GM23338 (cell line): ENCODE measurements at regions not wholly inside any gene's neighbourhood (a gene's known extent, or its start where the extent isn't known, plus 50 kb on each side); places are given as distances from the start of the nearest gene placed in this dataset.

Experiments used
- ATAC-seq: fragments of 200-7000 bp; cut with Tn5 transposase; 3 replicates; pipeline ENCODE4 v1.9.1; 2020
- DNase-seq: peaks from one replicate; pipeline ENCODE4 v3.0.0-alpha.2; 2015; ENCODE audit warnings: low spot score
- H2AFZ ChIP-seq: fragments of 200-600 bp; sonication (generic); 2 replicates; pipeline ENCODE4 v1.8.0; 2016; ENCODE audit warnings: antibody characterized with exemption, mild to moderate bottlenecking, moderate library complexity
- H3F3A ChIP-seq: fragments of 200-600 bp; sonication (generic); replicated peaks from 2 replicates; pipeline ENCODE4 v1.8.0; 2017; ENCODE audit warnings: antibody characterized with exemption, mixed run types, low read depth
- H3K27ac ChIP-seq: fragments of 200-600 bp; sonication (generic); 2 replicates; pipeline ENCODE4 v1.6.1; 2016; ENCODE audit warnings: low read depth
- H3K27me3 ChIP-seq: fragments of 200-600 bp; sonication (generic); 2 replicates; pipeline ENCODE4 v1.8.0; 2016; ENCODE audit warnings: mild to moderate bottlenecking, mixed run types, moderate library complexity; ENCODE audit not compliant: insufficient read depth
- H3K36me3 ChIP-seq: fragments of 200-600 bp; sonication (generic); 2 replicates; pipeline ENCODE4 v1.8.0; 2016; ENCODE audit warnings: mild to moderate bottlenecking; ENCODE audit not compliant: insufficient read depth
- H3K4me1 ChIP-seq: fragments of 200-600 bp; sonication (generic); 2 replicates; pipeline ENCODE4 v1.8.0; 2016; ENCODE audit warnings: mild to moderate bottlenecking, moderate library complexity; ENCODE audit not compliant: insufficient read depth
- H3K4me2 ChIP-seq: fragments of 200-600 bp; sonication (generic); 2 replicates; pipeline ENCODE4 v1.7.1; 2017; ENCODE audit warnings: mixed run types
- H3K4me3 ChIP-seq: fragments of 200-600 bp; sonication (generic); 2 replicates; pipeline ENCODE4 v1.6.1; 2016; ENCODE audit warnings: mixed run types
- H3K79me2 ChIP-seq: fragments of 200-600 bp; sonication (generic); replicated peaks from 2 replicates; pipeline ENCODE4 v1.8.0; 2017; ENCODE audit warnings: mild to moderate bottlenecking; ENCODE audit not compliant: insufficient read depth
- H3K9me2 ChIP-seq: fragments of 200-600 bp; sonication (generic); 2 replicates; pipeline ENCODE4 v1.8.0; 2017; ENCODE audit not compliant: insufficient read depth
- H4K20me1 ChIP-seq: fragments of 200-600 bp; sonication (generic); replicated peaks from 2 replicates; pipeline ENCODE4 v1.8.0; 2017; ENCODE audit warnings: mild to moderate bottlenecking; ENCODE audit not compliant: insufficient read depth
- H3K27ac Mint-ChIP-seq: 2 replicates; pipeline ENCODE4 v1.8.0; 2020; ENCODE audit warnings: inconsistent platforms, mild to moderate bottlenecking, moderate library complexity, mixed read lengths
- H3K27me3 Mint-ChIP-seq: 3 replicates; pipeline ENCODE4 v1.8.0; 2022; ENCODE audit warnings: low read depth, mild to moderate bottlenecking, moderate library complexity, mixed read lengths, inconsistent platforms; ENCODE audit not compliant: insufficient read depth, poor library complexity
- H3K36me3 Mint-ChIP-seq: 3 replicates; pipeline ENCODE4 v1.8.0; 2021; ENCODE audit warnings: low read depth, mild to moderate bottlenecking, inconsistent platforms, moderate library complexity, mixed read lengths
- H3K4me1 Mint-ChIP-seq: 3 replicates; pipeline ENCODE4 v1.8.0; 2020; ENCODE audit warnings: mild to moderate bottlenecking, inconsistent platforms, mixed read lengths
- H3K4me3 Mint-ChIP-seq: 3 replicates; pipeline ENCODE4 v1.8.0; 2021; ENCODE audit warnings: moderate library complexity, mild to moderate bottlenecking, inconsistent platforms, mixed read lengths
- H3K9me3 Mint-ChIP-seq: 3 replicates; pipeline ENCODE4 v1.8.0; 2020; ENCODE audit warnings: moderate library complexity, mild to moderate bottlenecking, inconsistent platforms, mixed read lengths
- CTCF ChIP-seq, 2 experiments: fragments of 200-600 bp in 1 of 2; sonication (generic) in 1 of 2; conservative IDR thresholded peaks; 2 replicates each; pipeline versions ENCODE4 v1.5.1 to v1.6.1; 2016 to 2017; ENCODE audit warnings: antibody characterized with exemption in 2 of 2, low read depth in 2 of 2, mild to moderate bottlenecking in 2 of 2, moderate library complexity in 1 of 2
- EZH2phosphoT487 ChIP-seq: fragments of 200-600 bp; sonication (generic); IDR thresholded peaks from one replicate; pipeline ENCODE4 v1.8.1; 2018; ENCODE audit warnings: antibody characterized with exemption; ENCODE audit not compliant: unreplicated experiment
- JUNB ChIP-seq: IDR thresholded peaks from one replicate; pipeline ENCODE4 v1.6.1; 2016; ENCODE audit warnings: antibody characterized with exemption; ENCODE audit not compliant: unreplicated experiment
- NANOG ChIP-seq: IDR thresholded peaks from 2 replicates; pipeline ENCODE4 v1.6.1; 2016; ENCODE audit warnings: antibody characterized with exemption, borderline replicate concordance
- POLR2AphosphoS5 ChIP-seq: IDR thresholded peaks from 2 replicates; pipeline ENCODE4 v1.6.1; 2016; ENCODE audit warnings: antibody characterized with exemption, low read depth
- STAT1 ChIP-seq: IDR thresholded peaks from one replicate; pipeline ENCODE4 v1.6.1; 2016; ENCODE audit warnings: antibody characterized with exemption; ENCODE audit not compliant: unreplicated experiment
- ZNF462 ChIP-seq: fragments of 250-450 bp; sonication (Bioruptor Pico); IDR thresholded peaks from 2 replicates; pipeline ENCODE4 v1.5.0; 2020; ENCODE audit warnings: mild to moderate bottlenecking, moderate library complexity
- TF ChIP-seq, protein P1 (sequence below): IDR thresholded peaks from one replicate; pipeline ENCODE4 v1.6.1; 2018; ENCODE audit warnings: antibody characterized with exemption; ENCODE audit not compliant: unreplicated experiment

DNA sequence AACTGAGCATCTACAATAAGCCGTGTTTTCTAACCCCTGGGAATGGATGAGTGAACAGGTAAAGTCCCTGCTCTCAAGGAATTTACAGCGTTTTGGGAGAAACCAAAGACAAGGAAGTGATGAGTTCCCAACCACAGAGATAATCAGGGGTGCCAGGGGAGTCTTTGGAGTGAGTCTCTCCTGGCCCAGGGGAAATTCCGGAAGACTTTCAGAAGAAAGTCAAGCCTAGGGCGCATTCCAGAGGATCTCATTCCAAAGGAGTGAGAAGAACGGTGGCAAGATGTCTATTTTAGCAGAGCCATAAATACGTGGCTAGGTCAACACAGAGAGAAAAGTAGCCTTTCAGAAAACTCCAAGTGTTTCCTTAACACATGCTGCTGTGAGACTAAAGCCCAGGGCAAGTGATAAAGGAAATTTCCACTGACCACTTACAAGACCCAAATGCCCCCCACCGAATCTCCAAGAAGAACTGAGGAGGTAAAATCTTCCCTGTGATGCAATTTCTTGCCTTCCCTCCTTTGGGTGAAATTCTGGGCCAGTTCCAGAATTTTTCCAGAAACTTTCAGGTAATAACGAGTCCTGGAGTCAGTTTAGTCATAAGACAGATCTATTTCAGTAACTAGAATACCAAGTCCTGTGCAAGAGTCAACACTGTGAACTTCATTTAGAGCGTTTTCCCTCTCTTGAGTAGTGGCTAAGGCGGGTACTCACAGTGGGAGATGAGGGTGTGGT, 437.4 kb downstream of the NR2F2 start (continued):
- no peak for TF ChIP-seq ZNF462

DNA sequence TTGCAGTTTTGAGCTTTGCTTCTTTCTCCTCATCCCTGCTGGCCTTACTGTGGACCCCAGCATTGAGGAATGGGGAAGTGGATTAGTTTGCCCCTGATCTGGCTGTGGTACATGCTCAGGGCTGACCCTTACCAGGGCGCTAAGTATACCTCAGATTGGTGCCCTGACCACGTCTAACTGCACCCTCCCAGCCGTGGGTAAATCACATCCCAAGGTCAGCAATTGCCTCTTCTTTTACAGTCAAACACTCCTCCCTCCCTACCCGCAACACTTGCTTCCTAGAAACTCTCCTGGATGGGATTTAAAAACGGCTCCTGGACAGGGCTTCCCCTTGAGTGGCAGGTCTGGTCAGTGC, 437.9 kb downstream of the NR2F2 start:
- Histone ChIP-seq H3K27ac (no peak overlapping the region), H3K79me2 (no peaks in the 10 kb centered on the region), H2AFZ (no peak overlapping the region), H3K4me3 (no peak overlapping the region), H3K4me1 (no peaks in the 10 kb centered on the region; the same call in 1 of the 2 replicates), H3K4me2 (no peak overlapping the region), H4K20me1 (no peaks in the 10 kb centered on the region), H3K9me2 (peaks cover 26% of the 10 kb centered on the region), H3K36me3 (no peaks in the 10 kb centered on the region), H3K27me3 (no peaks in the 10 kb centered on the region), H3F3A (no peaks in the 10 kb centered on the region)
- no peaks in the 10 kb centered on the region for H3K36me3 Mint-ChIP-seq
- TF ChIP-seq JUNB, result no peak
- no peak for TF ChIP-seq POLR2AphosphoS5
- TF ChIP-seq STAT1, result no peak
- no peak for TF ChIP-seq CTCF (conservative IDR thresholded peaks at IDR 0.05; ENCODE audit: low read depth in 2 of 2)
- no peak for TF ChIP-seq NANOG
- TF ChIP-seq EZH2phosphoT487, result no peak
- TF ChIP-seq, protein P1, sequence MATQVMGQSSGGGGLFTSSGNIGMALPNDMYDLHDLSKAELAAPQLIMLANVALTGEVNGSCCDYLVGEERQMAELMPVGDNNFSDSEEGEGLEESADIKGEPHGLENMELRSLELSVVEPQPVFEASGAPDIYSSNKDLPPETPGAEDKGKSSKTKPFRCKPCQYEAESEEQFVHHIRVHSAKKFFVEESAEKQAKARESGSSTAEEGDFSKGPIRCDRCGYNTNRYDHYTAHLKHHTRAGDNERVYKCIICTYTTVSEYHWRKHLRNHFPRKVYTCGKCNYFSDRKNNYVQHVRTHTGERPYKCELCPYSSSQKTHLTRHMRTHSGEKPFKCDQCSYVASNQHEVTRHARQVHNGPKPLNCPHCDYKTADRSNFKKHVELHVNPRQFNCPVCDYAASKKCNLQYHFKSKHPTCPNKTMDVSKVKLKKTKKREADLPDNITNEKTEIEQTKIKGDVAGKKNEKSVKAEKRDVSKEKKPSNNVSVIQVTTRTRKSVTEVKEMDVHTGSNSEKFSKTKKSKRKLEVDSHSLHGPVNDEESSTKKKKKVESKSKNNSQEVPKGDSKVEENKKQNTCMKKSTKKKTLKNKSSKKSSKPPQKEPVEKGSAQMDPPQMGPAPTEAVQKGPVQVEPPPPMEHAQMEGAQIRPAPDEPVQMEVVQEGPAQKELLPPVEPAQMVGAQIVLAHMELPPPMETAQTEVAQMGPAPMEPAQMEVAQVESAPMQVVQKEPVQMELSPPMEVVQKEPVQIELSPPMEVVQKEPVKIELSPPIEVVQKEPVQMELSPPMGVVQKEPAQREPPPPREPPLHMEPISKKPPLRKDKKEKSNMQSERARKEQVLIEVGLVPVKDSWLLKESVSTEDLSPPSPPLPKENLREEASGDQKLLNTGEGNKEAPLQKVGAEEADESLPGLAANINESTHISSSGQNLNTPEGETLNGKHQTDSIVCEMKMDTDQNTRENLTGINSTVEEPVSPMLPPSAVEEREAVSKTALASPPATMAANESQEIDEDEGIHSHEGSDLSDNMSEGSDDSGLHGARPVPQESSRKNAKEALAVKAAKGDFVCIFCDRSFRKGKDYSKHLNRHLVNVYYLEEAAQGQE, result no peak
- no peaks in the 10 kb centered on the region for H3K27me3 Mint-ChIP-seq
- H3K4me3 Mint-ChIP-seq, result no peak overlapping the region
- no peaks in the 10 kb centered on the region for H3K9me3 Mint-ChIP-seq
- H3K4me1 Mint-ChIP-seq, result peaks cover 4% of the 10 kb centered on the region; the same call in 2 of the 3 replicates
- H3K27ac Mint-ChIP-seq, result no peak overlapping the region
- DNase-seq (no peak), ATAC-seq (no peak)
